ENCODE measurements at regions not wholly inside any gene's neighbourhood (a gene's known extent, or its start where the extent isn't known, plus 50 kb on each side); places are given as distances from the start of the nearest gene placed in this dataset.

GRCh38 chr18:8890957-8891464 is 185.7 kb downstream of the MTCL1 start:
- no peak for TF ChIP-seq CTCF (IDR thresholded peaks at IDR 0.05; ENCODE audit: insufficient read depth in 1 of 2, low read depth in 1 of 2, low read length in 1 of 2, severe bottlenecking in 1 of 2, unreplicated experiment in 1 of 2)
- POLR2A ChIA-PET, result no interaction called here

DNA sequence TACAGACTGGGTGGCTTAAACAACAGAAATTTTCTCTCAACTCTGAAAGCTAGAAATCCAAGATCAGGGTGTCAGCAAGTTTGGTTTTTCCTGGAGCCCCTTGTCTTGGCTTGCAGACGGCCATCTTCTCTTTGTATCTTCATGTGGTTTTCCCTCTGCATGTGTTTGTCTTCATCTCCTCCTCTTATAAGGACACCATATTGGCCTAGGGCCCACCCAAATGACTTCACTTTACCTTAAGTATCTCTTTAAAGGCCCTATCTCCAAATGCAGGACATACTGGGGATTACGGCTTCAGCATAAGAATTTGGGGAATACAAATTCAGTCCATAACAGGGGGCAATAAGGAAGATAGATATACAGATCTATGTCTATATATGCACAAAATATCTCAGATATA is 187.9 kb downstream of the MTCL1 start:
- ChIA-PET CTCF (no interaction called here), POLR2A (no interaction called here)
- Histone ChIP-seq H3K4me3 (ENCODE audit: low read depth, low read length) (no peak overlapping the region), H3K9me3 (peaks cover 24% of the 10 kb centered on the region), H3K4me1 (peaks cover 21% of the 10 kb centered on the region), H3K36me3 (ENCODE audit: control insufficient read depth, insufficient read depth, low read length) (no peaks in the 10 kb centered on the region), H3K27me3 (replicated peaks; ENCODE audit: control insufficient read depth, insufficient read depth, low read length) (no peaks in the 10 kb centered on the region)
- Mint-ChIP-seq H3K4me3 (ENCODE audit: unreplicated experiment) (no peak overlapping the region), H3K4me1 (ENCODE audit: low read depth, unreplicated experiment) (peaks cover 10% of the 10 kb centered on the region), H3K36me3 (ENCODE audit: insufficient read depth, unreplicated experiment) (no peaks in the 10 kb centered on the region), H3K27me3 (ENCODE audit: insufficient read depth, unreplicated experiment) (no peaks in the 10 kb centered on the region), H3K27ac (ENCODE audit: unreplicated experiment) (no peak overlapping the region), H3K9me3 (ENCODE audit: unreplicated experiment) (peaks cover 29% of the 10 kb centered on the region)
- DNase-seq, result no peak
- intact Hi-C loops (cut with micrococcal nuclease; ENCODE audit: unreplicated experiment), result loop anchor here (10.0 kb wide), 1 partner anchor 188 kb away; the partner anchor contains the start of gene MTCL1
- no peak for TF ChIP-seq CTCF (IDR thresholded peaks at IDR 0.05; ENCODE audit: insufficient read depth in 1 of 2, low read depth in 1 of 2, low read length in 1 of 2, severe bottlenecking in 1 of 2, unreplicated experiment in 1 of 2)
- no TSS peak for BruUV-seq (replicated peaks)

More at GRCh38 chr18:8890957-8891464, 185.7 kb downstream of the MTCL1 start:
- no peaks in the 10 kb centered on the region for H3K36me3 ChIP-seq (ENCODE audit: control insufficient read depth, insufficient read depth, low read length)
- Mint-ChIP-seq H3K9me3 (ENCODE audit: unreplicated experiment) (peaks cover 44% of the 10 kb centered on the region), H3K4me3 (ENCODE audit: unreplicated experiment) (peak overlapping the region; percentile 64), H3K27ac (ENCODE audit: unreplicated experiment) (peak overlapping the region; percentile 93), H3K27me3 (ENCODE audit: insufficient read depth, unreplicated experiment) (no peaks in the 10 kb centered on the region), H3K4me1 (ENCODE audit: low read depth, unreplicated experiment) (peaks cover 10% of the 10 kb centered on the region), H3K36me3 (ENCODE audit: insufficient read depth, unreplicated experiment) (no peaks in the 10 kb centered on the region)
- BruUV-seq (replicated peaks), result no TSS peak
- intact Hi-C loops (cut with micrococcal nuclease; ENCODE audit: unreplicated experiment), result loop anchor here (2.0 to 10.0 kb wide), 4 partner anchors 18 to 186 kb away; partner anchors contain the start of gene MTCL1
- H3K9me3 ChIP-seq, result peaks cover 28% of the 10 kb centered on the region
- peak; percentile 75 to 83 for DNase-seq
- no peaks in the 10 kb centered on the region for H3K27me3 ChIP-seq (replicated peaks; ENCODE audit: control insufficient read depth, insufficient read depth, low read length)
- no peak overlapping the region for H3K4me3 ChIP-seq (ENCODE audit: low read depth, low read length)
- CTCF ChIA-PET, result no interaction called here
- H3K4me1 ChIP-seq, result peaks cover 21% of the 10 kb centered on the region

DNA sequence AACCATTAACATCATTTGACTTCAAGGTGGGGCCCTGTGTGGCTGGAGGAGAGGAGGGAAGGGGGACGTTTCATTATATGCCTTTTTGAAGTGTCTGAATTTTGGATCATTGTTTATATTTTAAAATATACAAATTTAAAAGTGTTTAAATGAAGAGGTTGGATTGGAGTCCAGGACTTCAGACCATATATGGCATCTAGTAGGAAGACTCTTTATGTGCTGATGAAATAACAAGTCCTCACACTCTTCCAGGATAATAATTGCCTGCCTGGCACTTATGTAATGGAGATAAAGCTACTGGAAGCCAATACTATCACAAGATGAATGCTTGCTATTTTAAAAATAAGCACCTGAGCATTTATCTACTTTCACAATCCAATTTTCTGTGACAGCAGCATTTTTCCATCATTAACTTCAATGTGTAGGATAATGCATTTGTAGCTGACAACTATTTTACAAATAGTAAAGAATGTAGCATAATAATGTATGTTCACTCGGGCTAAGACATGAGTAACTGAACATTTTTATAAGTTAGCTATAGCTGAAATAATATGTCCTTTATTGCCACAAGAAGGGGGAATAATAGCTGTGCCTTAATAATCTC is 188.4 kb downstream of the MTCL1 start:
- TF ChIP-seq CTCF (IDR thresholded peaks at IDR 0.05; ENCODE audit: insufficient read depth in 1 of 2, low read depth in 1 of 2, low read length in 1 of 2, severe bottlenecking in 1 of 2, unreplicated experiment in 1 of 2), result no peak
- Mint-ChIP-seq H3K27me3 (ENCODE audit: insufficient read depth, unreplicated experiment) (no peaks in the 10 kb centered on the region), H3K4me3 (ENCODE audit: unreplicated experiment) (no peak overlapping the region), H3K4me1 (ENCODE audit: low read depth, unreplicated experiment) (peaks cover 10% of the 10 kb centered on the region), H3K27ac (ENCODE audit: unreplicated experiment) (no peak overlapping the region), H3K9me3 (ENCODE audit: unreplicated experiment) (peaks cover 23% of the 10 kb centered on the region), H3K36me3 (ENCODE audit: insufficient read depth, unreplicated experiment) (no peaks in the 10 kb centered on the region)
- ChIA-PET POLR2A (no interaction called here), CTCF (no interaction called here)
- intact Hi-C loops (cut with micrococcal nuclease; ENCODE audit: unreplicated experiment), result loop anchor here (10.0 kb wide), 1 partner anchor 189 kb away; the partner anchor contains the start of gene MTCL1
- no peak for DNase-seq
- no peaks in the 10 kb centered on the region for H3K36me3 ChIP-seq (ENCODE audit: control insufficient read depth, insufficient read depth, low read length)
- H3K4me3 ChIP-seq (ENCODE audit: low read depth, low read length), result no peak overlapping the region
- H3K27me3 ChIP-seq (replicated peaks; ENCODE audit: control insufficient read depth, insufficient read depth, low read length), result no peaks in the 10 kb centered on the region
- peaks cover 21% of the 10 kb centered on the region for H3K4me1 ChIP-seq
- peaks cover 19% of the 10 kb centered on the region for H3K9me3 ChIP-seq
- no TSS peak for BruUV-seq (replicated peaks)
